GM19035 (cell line): ENCODE measurements at regions not wholly inside any gene's neighbourhood (a gene's known extent, or its start where the extent isn't known, plus 50 kb on each side); places are given as distances from the start of the nearest gene placed in this dataset.

ENCODE experiments used
- ATAC-seq: cut with Tn5 transposase; IDR thresholded peaks from one replicate; pipeline ENCODE4 v1.9.1; 2021; ENCODE audit not compliant: unreplicated experiment

GRCh38 chr5:23253621-23254198 lies 253.7 kb upstream of the PRDM9 start:
- no peak for ATAC-seq

DNA sequence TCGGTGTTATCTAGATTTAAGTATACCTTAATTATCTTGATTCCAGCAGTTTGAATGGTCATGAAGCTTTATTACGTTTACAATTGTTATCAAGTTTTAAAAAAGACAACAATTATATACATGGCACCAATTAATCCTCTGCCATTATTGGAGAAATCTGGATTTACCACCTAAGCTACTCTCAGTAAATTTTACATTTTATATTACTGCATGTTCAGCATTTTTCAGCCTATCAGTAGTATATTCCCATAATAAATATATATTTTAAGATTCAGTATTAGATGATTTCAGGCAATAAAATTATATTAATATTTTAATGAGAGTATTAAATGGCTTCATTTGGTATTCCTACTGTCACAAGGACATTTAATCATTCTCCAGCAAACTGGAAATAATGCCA lies 264.5 kb upstream of the PRDM9 start:
- ATAC-seq, result no peak

DNA sequence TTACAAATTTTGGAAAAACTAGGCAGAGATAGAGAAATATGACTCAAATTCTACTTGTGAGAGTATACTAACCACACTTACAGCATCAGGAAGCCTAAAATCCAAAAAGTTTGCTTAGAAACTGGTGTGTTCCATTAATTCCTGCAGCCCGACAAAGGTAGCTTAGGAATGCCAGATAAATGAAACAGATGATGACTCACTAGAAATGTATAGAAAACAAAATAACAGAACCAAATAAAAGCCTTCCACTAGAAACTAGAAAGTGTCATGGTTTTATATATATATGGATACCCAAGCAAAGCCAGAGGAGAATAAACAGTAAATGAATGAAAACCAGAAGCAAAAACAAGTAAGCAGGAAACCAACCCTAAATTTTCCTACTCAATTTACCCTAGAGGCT lies 272.2 kb upstream of the PRDM9 start:
- no peak for ATAC-seq

GRCh38 chr5:23234197-23234596 lies 273.2 kb upstream of the PRDM9 start:
- no peak for ATAC-seq

DNA sequence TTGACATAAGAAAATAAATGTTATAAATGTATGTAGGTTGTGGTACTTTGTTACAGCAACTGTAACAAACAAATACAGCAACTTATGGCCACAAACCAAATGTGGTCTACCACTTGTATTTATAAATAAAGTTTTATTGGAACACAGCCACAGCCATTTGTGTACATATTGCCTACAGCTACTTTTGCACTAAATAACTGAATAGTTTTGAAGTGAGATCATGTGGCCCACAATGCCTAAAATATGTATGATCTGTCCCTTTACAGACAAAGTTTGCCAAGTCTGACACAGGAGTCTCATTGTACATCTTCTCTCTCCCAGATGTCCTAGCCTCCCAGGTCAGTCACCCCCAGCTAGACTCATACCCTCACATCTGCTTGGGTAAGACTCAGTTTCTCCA lies 283.6 kb upstream of the PRDM9 start:
- ATAC-seq, result no peak

DNA sequence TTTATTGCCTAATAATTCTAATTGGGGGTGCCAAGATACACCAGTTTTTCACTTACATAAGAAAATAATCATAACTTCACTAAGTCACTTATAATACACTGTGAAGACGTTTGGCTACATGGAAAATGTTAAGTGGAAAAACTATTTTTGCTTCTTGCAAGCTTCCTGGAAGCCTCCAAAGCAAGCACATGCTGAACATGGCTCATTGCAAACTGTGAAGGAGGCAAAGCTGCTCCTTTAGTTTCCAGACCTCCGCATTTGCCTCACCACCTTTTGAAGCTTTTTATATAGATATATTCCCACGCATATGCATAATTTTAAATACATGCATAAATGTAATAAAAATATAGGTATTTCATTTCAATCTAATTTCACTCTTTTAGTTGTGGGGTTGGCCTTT lies 285.6 kb upstream of the PRDM9 start:
- no peak for ATAC-seq

DNA sequence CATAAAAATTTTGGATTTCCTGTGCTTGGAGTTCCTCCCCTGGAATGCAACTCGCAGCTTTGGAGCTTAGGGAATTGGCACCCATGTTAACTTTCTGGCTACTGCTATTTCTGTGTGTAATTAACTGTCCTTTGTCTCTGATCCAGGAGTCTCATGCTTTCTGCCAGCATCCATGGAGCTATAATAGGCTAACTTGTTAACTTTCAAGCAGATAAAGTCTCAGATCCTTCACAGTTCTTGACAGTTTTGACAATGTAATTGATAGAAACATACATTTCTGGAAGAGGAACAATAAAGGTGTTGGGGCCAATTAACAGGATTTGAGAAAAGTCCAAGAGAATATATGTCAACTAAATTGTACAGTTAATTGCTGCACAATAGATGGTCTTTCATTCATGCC lies 290.2 kb upstream of the PRDM9 start:
- ATAC-seq, result no peak

DNA sequence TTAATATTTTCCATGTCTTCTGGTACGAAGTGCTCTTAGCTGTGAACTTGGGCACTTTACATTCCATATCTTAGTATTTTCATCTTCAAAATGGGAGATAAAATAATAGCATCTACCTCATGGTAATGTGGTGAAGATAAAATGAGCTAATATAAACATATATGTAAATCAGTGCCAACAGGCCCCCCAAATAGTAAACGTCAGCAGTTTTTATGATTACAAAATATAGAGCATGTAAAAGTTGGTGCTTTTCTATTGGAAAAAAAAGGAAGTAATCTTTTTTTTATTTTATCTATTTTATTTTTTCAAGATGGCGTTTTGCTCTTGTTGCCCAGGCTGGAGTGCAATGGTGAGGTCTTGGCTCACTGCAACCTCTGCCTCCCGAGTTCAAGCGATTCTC lies 291.1 kb upstream of the PRDM9 start:
- ATAC-seq, result no peak

DNA sequence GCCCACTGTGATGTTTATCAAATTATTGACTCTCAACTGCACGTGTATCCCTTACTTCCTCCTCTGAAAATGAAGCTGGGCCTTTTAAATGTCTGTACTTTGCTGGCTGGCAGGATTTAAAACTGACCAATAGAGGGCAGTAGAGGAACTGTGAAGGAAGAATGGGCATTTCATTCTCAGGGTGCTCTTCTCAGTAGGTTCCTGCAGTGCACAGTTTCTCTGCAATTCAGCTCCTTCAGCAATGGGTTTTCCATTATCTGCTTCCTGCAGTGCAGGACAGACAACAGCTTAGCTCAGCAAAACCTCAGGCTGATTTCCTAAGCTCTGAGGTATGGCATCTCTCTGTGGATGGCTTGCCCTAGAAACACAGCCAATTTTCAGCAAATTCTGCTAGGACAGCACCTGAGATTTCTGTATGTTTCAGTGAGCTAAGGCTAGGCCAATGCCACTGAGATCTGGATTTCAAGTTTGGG lies 298.4 kb upstream of the PRDM9 start:
- peak; percentile 87 for ATAC-seq

- no peak for ATAC-seq
Observed at GRCh38 chr5:23204111-23204510, 303.3 kb upstream of the PRDM9 start.

GRCh38 chr5:23169660-23170416 lies 316.7 kb upstream of the CDH12 start:
- no peak for ATAC-seq

DNA sequence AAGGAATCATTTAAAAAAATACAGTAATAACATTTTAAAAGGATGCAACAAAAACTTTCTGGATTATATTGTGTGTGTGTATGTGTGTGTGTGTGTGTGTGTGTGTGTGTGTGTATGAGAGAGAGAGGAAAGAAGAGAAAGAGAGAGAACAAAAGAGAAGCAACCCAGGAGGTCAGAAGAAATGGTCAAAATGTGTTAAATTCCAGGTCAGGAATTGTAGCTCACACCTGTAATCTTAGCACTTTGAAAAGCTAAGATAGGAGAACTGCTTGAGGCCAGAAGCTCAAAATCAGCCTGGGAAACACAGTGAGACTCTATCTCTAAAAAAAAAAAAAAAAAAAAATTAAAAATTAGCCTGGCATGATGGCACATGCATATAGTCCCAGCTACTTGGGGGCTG lies 311.8 kb upstream of the CDH12 start:
- ATAC-seq, result no peak

GRCh38 chr5:23158179-23158578 lies 305.0 kb upstream of the CDH12 start:
- ATAC-seq, result no peak

- no peak for ATAC-seq
Observed at GRCh38 chr5:23157716-23158115, 304.6 kb upstream of the CDH12 start.

DNA sequence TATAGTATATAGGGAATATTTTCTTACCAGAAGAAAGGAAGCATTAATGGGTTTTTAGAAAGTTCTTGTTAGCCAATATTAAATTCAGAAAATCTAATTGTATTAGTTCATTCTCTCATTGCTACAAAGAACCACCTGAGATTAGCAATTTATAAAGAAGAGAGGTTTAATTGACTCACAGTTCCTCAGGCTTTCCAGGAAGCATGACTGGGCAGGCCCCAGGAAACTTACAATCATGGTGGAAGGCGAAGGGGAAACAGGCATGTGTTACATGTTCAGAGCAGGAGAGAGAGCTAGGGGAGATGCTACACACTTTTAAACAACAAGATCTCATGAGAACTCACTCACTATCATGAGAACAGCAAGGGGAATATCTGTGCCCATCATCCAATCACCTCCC lies 304.0 kb upstream of the CDH12 start:
- no peak for ATAC-seq

DNA sequence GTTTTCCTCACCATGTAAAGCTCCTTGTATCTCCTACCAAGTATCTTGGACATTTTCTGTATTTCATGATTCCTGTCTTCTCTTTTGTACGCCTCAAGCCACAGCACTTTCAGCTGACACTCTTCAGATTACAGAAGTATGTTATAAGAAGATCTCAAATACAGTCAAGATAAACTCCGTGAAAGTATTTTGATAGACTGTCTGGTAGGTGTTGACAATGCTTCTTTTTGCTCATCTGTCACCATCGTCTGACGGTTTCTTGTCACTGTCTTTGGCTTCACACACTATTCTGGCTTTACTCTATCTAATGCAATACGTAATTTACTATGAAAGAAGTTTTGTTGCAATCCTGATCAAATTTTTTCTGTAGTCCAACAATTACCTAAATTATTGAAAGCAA lies 294.5 kb upstream of the CDH12 start:
- ATAC-seq, result no peak

DNA sequence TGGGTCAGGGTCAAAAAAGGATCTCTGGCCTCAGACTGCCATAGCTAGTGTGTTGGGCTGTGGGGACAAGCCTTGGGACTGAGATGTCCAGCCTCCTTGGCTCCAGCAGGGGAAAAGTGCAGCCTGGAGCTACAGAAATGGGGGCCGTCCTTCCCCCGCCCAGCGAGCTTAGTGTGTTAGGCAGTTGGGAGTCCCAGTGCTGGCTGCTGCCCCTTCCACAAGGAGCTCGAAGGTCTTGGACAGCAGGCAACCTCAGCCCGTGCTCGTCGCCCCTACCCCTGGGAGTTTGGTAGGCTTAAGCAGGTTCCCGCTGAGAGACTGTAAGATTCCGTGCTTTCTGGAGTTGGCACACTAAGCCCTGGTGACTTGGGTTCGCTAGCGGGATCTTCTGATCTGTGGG lies 293.0 kb upstream of the CDH12 start:
- ATAC-seq, result no peak

GRCh38 chr5:23139338-23140171 lies 286.4 kb upstream of the CDH12 start:
- ATAC-seq, result no peak

DNA sequence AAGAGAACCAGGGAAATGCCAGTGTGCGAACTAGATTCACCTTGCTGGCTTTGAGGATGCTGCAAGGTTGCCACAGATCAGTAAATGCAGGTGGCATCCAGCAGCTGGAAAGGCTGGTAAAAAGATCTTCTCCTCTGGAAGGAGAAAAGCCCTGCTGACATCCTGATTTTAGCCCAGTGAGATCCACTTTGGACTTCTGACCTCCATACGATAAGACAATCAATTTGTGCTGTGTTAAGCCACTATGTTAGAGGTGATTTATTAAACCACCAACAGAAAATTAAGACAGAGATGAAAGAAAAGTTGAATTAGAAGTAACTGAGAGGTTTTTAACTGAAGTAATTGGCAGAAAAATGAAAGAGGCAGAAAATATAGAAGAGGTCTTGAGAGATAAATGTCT lies 283.8 kb upstream of the CDH12 start:
- ATAC-seq, result no peak

GRCh38 chr5:23132231-23132630 lies 279.1 kb upstream of the CDH12 start:
- no peak for ATAC-seq

DNA sequence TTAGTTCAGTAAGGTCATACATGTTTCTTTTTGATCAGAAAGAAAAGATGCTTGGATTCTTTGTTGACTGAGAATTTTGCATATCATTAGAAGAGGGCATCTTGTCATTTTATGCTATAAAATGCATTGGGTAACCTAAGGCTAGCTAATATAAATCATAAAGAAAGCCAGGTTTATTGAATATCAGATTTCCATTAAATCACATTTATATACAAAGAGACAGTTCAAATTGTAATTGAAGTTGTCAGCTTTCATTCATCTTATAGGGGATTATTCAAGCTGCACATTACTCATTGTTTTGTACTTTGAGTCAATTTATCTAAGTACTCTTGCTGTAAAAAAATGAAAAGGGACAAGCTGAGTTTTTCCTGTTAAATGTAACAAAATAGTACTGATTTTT lies 259.1 kb upstream of the CDH12 start:
- no peak for ATAC-seq

DNA sequence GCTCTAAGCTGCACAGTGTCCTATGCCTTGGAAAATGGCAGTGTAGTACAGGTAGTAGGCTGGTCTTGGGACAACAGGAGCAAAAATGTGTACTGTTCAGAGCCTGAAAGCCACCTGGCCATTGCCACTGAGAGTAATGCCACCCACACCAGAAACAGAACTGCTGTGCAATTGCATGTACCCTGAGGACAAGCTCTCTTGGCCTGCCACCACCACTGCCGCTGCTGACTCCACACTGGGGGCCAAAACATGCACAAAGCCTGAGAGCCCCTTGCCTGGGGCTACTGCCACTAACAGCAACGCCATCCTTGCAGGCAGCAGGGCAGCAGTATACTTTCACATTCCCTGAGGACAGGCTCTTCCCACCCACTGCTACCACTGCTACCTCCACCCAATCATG lies 251.9 kb upstream of the CDH12 start:
- no peak for ATAC-seq
